HEK293T (cell line): ENCODE measurements at regions not wholly inside any gene's neighbourhood (a gene's known extent, or its start where the extent isn't known, plus 50 kb on each side); places are given as distances from the start of the nearest gene placed in this dataset.

Experiments
- CTBP1 ChIP-seq: fragments of 450-650 bp; IDR thresholded peaks from 2 replicates; pipeline ENCODE4 v1.6.1; 2016; ENCODE audit warnings: borderline replicate concordance
- FOXK2 ChIP-seq: fragments of 450-650 bp; IDR thresholded peaks from 2 replicates; pipeline ENCODE4 v1.6.1; 2016; ENCODE audit warnings: mild to moderate bottlenecking
- FOXM1 ChIP-seq: fragments of 450-650 bp; IDR thresholded peaks from 2 replicates; pipeline ENCODE4 v1.6.1; 2017; ENCODE audit warnings: mild to moderate bottlenecking, borderline replicate concordance
- L3MBTL2 ChIP-seq: fragments of 450-650 bp; conservative IDR thresholded peaks from 2 replicates; pipeline ENCODE4 v1.6.1; 2016; ENCODE audit warnings: mild to moderate bottlenecking
- PKNOX1 ChIP-seq: fragments of 450-650 bp; IDR thresholded peaks from 2 replicates; pipeline ENCODE4 v1.6.1; 2016
- SP1 ChIP-seq: fragments of 450-650 bp; IDR thresholded peaks from 2 replicates; pipeline ENCODE4 v1.6.1; 2017
- SUZ12 ChIP-seq: fragments of 450-650 bp; IDR thresholded peaks from 2 replicates; pipeline ENCODE4 v1.6.1; 2016; ENCODE audit warnings: mild to moderate bottlenecking

- TF ChIP-seq CTBP1, result no peak
- TF ChIP-seq FOXM1, result no peak
- no peak for TF ChIP-seq PKNOX1
- no peak for TF ChIP-seq SUZ12
- no peak for TF ChIP-seq SP1
- no peak for TF ChIP-seq L3MBTL2
- no peak for TF ChIP-seq FOXK2
Observed at GRCh38 chr13:59504407-59504806, 659.3 kb downstream of the DIAPH3 start.
